GM19023 (cell line): ENCODE measurements at regions not wholly inside any gene's neighbourhood (a gene's known extent, or its start where the extent isn't known, plus 50 kb on each side); places are given as distances from the start of the nearest gene placed in this dataset.

Experiments
- ATAC-seq: cut with Tn5 transposase; IDR thresholded peaks from one replicate; pipeline ENCODE4 v1.9.1; 2021; ENCODE audit warnings: mild to moderate bottlenecking, moderate library complexity; ENCODE audit not compliant: unreplicated experiment

- no peak for ATAC-seq
These were observed 618.2 kb downstream of the METTL15 start for GRCh38 chr11:28726432-28726831.

GRCh38 chr11:28715726-28716125 is 607.5 kb downstream of the METTL15 start:
- no peak for ATAC-seq

- ATAC-seq: no peak
These were observed 605.7 kb downstream of the METTL15 start for GRCh38 chr11:28713850-28714249.

GRCh38 chr11:28708075-28708474 is 599.9 kb downstream of the METTL15 start:
- ATAC-seq: no peak

- no peak for ATAC-seq
These were observed 596.6 kb downstream of the METTL15 start for GRCh38 chr11:28704801-28705200.

GRCh38 chr11:28703371-28703770 is 595.2 kb downstream of the METTL15 start:
- ATAC-seq: no peak

GRCh38 chr11:28702871-28703270 is 594.7 kb downstream of the METTL15 start:
- no peak for ATAC-seq

- ATAC-seq: no peak
These were observed 594.2 kb downstream of the METTL15 start for GRCh38 chr11:28702450-28702790.

- no peak for ATAC-seq
These were observed 593.7 kb downstream of the METTL15 start for GRCh38 chr11:28701760-28702449.

- ATAC-seq: no peak
These were observed 591.5 kb downstream of the METTL15 start for GRCh38 chr11:28699701-28700100.

- ATAC-seq: peak; percentile 64
These were observed 590.0 kb downstream of the METTL15 start for GRCh38 chr11:28697920-28698827.

GRCh38 chr11:28696591-28696990 is 588.4 kb downstream of the METTL15 start:
- ATAC-seq: no peak

GRCh38 chr11:28690746-28691145 is 582.6 kb downstream of the METTL15 start:
- no peak for ATAC-seq

- no peak for ATAC-seq
These were observed 575.9 kb downstream of the METTL15 start for GRCh38 chr11:28684011-28684586.

GRCh38 chr11:28679795-28680468 is 571.7 kb downstream of the METTL15 start:
- no peak for ATAC-seq

GRCh38 chr11:28677721-28678120 is 569.5 kb downstream of the METTL15 start:
- ATAC-seq: no peak

- no peak for ATAC-seq
These were observed 567.0 kb downstream of the METTL15 start for GRCh38 chr11:28675183-28675582.

GRCh38 chr11:28674433-28675103 is 566.4 kb downstream of the METTL15 start:
- ATAC-seq: no peak

GRCh38 chr11:28673691-28674432 is 565.7 kb downstream of the METTL15 start:
- no peak for ATAC-seq

GRCh38 chr11:28671274-28671673 is 563.1 kb downstream of the METTL15 start:
- no peak for ATAC-seq
